PC-3 (cell line): ENCODE measurements at regions not wholly inside any gene's neighbourhood (a gene's known extent, or its start where the extent isn't known, plus 50 kb on each side); places are given as distances from the start of the nearest gene placed in this dataset.

Experiments used
- CTCF ChIP-seq: fragments of 300-600 bp; sonication (generic); conservative IDR thresholded peaks from 2 replicates; pipeline ENCODE4 v1.5.1; 2017; ENCODE audit warnings: antibody characterized with exemption, low read depth, mild to moderate bottlenecking, low read length
- EZH2 ChIP-seq: fragments of 300-600 bp; sonication (generic); IDR thresholded peaks from one replicate; pipeline ENCODE4 v1.6.1; 2017; ENCODE audit warnings: antibody characterized with exemption, mild to moderate bottlenecking, low read length; ENCODE audit not compliant: unreplicated experiment
- EZH2phosphoT487 ChIP-seq: fragments of 300-600 bp; sonication (generic); IDR thresholded peaks from 2 replicates; pipeline ENCODE4 v1.6.1; 2018; ENCODE audit warnings: mild to moderate bottlenecking, antibody characterized with exemption, low read length, borderline replicate concordance

GRCh38 chr7:43034535-43035002 lies 77.9 kb upstream of the HECW1 start:
- TF ChIP-seq CTCF (no peak), EZH2 (no peak), EZH2phosphoT487 (no peak)
